ENCODE measurements at regions not wholly inside any gene's neighbourhood (a gene's known extent, or its start where the extent isn't known, plus 50 kb on each side); places are given as distances from the start of the nearest gene placed in this dataset.

- TF ChIP-seq, protein P1, sequence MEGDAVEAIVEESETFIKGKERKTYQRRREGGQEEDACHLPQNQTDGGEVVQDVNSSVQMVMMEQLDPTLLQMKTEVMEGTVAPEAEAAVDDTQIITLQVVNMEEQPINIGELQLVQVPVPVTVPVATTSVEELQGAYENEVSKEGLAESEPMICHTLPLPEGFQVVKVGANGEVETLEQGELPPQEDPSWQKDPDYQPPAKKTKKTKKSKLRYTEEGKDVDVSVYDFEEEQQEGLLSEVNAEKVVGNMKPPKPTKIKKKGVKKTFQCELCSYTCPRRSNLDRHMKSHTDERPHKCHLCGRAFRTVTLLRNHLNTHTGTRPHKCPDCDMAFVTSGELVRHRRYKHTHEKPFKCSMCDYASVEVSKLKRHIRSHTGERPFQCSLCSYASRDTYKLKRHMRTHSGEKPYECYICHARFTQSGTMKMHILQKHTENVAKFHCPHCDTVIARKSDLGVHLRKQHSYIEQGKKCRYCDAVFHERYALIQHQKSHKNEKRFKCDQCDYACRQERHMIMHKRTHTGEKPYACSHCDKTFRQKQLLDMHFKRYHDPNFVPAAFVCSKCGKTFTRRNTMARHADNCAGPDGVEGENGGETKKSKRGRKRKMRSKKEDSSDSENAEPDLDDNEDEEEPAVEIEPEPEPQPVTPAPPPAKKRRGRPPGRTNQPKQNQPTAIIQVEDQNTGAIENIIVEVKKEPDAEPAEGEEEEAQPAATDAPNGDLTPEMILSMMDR (IDR thresholded peaks at IDR 0.05) = no peak
Observed at GRCh38 chr2:6750411-6751158, 115.1 kb downstream of the CMPK2 start.

- TF ChIP-seq, protein P1 (IDR thresholded peaks at IDR 0.05) = no peak
Observed at GRCh38 chr2:6754419-6754818, 111.3 kb downstream of the CMPK2 start.

- TF ChIP-seq, protein P1 (IDR thresholded peaks at IDR 0.05) = no peak
Observed at GRCh38 chr2:6755456-6755855, 110.3 kb downstream of the CMPK2 start.

DNA sequence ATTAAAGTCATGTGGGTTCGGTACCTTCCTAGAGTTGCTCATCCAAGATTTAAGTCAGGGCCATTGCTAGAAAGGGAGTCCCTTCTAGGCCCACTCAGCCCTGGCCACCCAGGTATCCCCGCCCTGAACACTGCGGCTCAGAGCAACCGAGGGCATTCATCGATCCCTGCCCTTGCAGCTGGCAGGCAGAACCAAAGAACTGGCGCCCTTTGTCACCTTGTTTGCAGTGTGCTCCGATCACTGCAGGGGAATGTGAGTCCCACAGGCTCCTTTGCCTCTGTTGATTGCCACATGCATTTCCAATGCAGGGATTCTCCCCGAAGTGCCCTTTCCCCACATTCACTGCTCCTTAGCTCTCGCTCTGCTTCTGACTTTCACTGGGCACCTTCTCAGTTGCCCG, 108.5 kb downstream of the CMPK2 start:
- TF ChIP-seq, protein P1 (IDR thresholded peaks at IDR 0.05) = no peak

- TF ChIP-seq, protein P1 (IDR thresholded peaks at IDR 0.05) = no peak
Observed at GRCh38 chr2:6759689-6760088, 106.0 kb downstream of the CMPK2 start.

DNA sequence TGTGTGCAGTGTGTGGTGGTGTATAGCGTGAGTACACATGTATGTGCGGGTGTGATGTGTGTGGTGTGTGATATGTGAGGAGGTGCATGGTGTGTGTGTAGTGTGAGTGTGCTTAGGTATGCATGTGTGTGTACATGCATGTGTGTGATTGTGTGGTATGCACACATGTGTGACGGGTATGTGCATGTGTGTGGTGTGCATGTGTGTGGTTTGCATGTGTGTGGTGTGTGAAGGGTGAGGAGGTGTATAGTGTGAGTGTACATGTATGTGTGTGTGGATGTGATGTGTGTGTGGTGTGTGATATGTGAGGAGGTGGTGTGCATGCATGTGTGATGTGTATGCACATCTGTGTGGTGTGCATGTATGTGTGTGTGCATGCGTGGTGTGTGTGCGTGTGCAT, 105.6 kb downstream of the CMPK2 start:
- TF ChIP-seq, protein P1 (IDR thresholded peaks at IDR 0.05) = no peak

DNA sequence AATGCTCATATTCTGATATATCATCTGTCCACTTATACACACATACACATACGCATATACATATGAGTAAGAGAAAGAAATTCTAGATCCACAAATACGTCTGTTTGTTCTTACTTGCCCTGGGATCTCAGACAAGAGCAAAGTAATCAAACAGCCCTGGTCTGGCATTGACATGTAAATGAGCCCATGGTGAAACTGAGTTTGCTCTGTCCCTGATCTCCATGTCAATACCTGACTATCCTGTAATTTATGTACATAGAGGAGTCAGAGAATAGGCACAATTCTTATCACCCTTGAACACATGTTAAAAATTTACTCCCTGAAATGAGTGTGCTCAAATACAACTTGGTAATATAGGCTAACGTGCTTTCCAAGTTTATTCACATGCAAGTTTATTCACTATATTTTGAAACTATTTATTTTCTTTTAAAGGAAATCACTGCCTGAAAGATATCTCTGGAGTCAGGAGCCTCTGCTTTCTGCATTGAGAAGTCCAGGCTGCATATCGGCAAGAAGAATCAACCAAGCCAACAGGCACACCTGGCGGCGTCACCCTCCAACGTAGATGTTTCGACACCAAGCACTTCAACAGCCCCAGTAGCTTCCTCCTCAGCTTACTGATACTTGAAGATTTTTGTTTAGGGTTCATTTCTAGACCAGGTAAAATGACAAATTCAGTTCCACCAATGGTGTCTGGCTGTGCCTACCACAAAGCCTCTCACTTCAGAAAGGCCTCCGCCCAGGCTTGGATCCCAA, 100.6 kb downstream of the CMPK2 start:
- TF ChIP-seq, protein P1 (IDR thresholded peaks at IDR 0.05) = no peak

All from LNCAP (cell line).